Heart left ventricle (tissue), 16 donors: ENCODE measurements at regions not wholly inside any gene's neighbourhood (a gene's known extent, or its start where the extent isn't known, plus 50 kb on each side); places are given as distances from the start of the nearest gene placed in this dataset.
"Not testable (repeated sequence)": the region's sequence is repeated elsewhere in the genome, so short reads cannot be mapped to it uniquely, and the experiment has no call there.

Source experiments
- ATAC-seq, 4 donors: fragments of 200-7000 bp; cut with Tn5 transposase; one replicate each; pipeline ENCODE4 v1.9.1; 2020 to 2022; ENCODE audit warnings: moderate library complexity in 4 of 4, mild to moderate bottlenecking in 3 of 4, moderate number of reproducible peaks in 1 of 4
- DNase-seq, 5 donors: peaks; one replicate each; pipeline ENCODE4 v3.0.0-alpha.2; 2020
- H3K27ac ChIP-seq, 12 donors: fragments of 200-600 bp; sonication (generic) in 4 of 12; one replicate each; pipeline versions ENCODE4 v1.5.0 to v1.8.0; 2016 to 2022; ENCODE audit warnings: mild to moderate bottlenecking in 2 of 12
- H3K27me3 ChIP-seq, 9 donors: fragments of 200-600 bp; sonication (generic) in 2 of 9; one replicate each; pipeline versions ENCODE4 v1.5.1 to v1.8.0; 2016 to 2022; ENCODE audit warnings: mild to moderate bottlenecking in 3 of 9
- H3K36me3 ChIP-seq, 9 donors: fragments of 200-600 bp; sonication (generic) in 2 of 9; one replicate each; pipeline versions ENCODE4 v1.5.0 to v1.8.0; 2018 to 2022; ENCODE audit warnings: mild to moderate bottlenecking in 2 of 9
- H3K4me1 ChIP-seq, 12 donors: fragments of 200-600 bp; sonication (generic) in 4 of 12; one replicate each; pipeline versions ENCODE4 v1.5.0 to v1.8.0; 2016 to 2022; ENCODE audit warnings: mild to moderate bottlenecking in 3 of 12
- H3K4me3 ChIP-seq, 12 donors: fragments of 200-600 bp; sonication (generic) in 4 of 12; one replicate each; pipeline versions ENCODE4 v1.5.0 to v1.8.0; 2017 to 2022; ENCODE audit warnings: mild to moderate bottlenecking in 9 of 12, moderate library complexity in 4 of 12
- H3K9me3 ChIP-seq, 12 donors: fragments of 200-600 bp; sonication (generic) in 4 of 12; one replicate each; pipeline versions ENCODE4 v1.5.0 to v1.8.0; 2016 to 2022; ENCODE audit warnings: mild to moderate bottlenecking in 1 of 12
- WGBS, 4 donors: extraction: QIAGEN DNeasy Blood & Tissue Kit in 2 of 4; methylation state at CpG; one replicate each; pipeline versions ENCODE4 v1.1.5 to v1.1.7; 2013 to 2018; 5-methylcytosine and 5-hydroxymethylcytosine counted together
- intact Hi-C, 10 donors: fragments of 100-400 bp; cut with DNase I; formaldehyde crosslinking; loops; one replicate each; pipeline versions ENCODE4 v1.11.1 to v1.14.2; 2022
- donor health status: ischemic (EF 13 %, LVEDD 7.1; RV severe dilation, severe dysfunction).
- donor health status: healthy with polysubstance abuse.
- donor health status: DM: no; HTN: yes; CAD: no.
- donor health status: DM: no; HTN: no; CAD: no.
- donor health status: ischemic (EF 25% LVEDD 6.9; RV normal size, moderate dysfunction).
- donor health status: ischemic (EF 25% LVEDD 5.7; RV mildly dilated, moderate dysfunction).
- donor health status: healthy.
- donor health status: DM: yes; HTN: yes; CAD: no.
- donor health status: ischemic (EF 35%, LVEDD 5.7; RV mildly dilated, moderate dysfunction).
- donor health status: nonischemic (EF 11% LVEDD 7.7; RV severe dilation, severe dysfunction).
- donor health status: DM: yes; HTN: yes; CAD: no.
- donor health status: PGD.
- donor health status: ischemic (EF 29% LVEDD 5.4; RV normal size, mild dysfunction).
- donor health status: nonischemic (EF 23%, LVEDD 6.1; RV moderate dilation, normal function).

- 66 to 87% (median 78%) methylated on average over 2 to 5 of the region's 6 CpGs for WGBS, 4 donors
- H3K36me3 ChIP-seq, H3K4me3 ChIP-seq, ATAC-seq, DNase-seq, H3K9me3 ChIP-seq, H3K27ac ChIP-seq, H3K27me3 ChIP-seq, intact Hi-C loops: not testable (repeated sequence)
- peaks cover 0 to 11% (median 0%) of the 10 kb centered on the region in 12 donors for H3K4me1 ChIP-seq
These were observed 234.9 kb upstream of the PLGLB2 start for GRCh38 chr2:87512864-87513530.

DNA sequence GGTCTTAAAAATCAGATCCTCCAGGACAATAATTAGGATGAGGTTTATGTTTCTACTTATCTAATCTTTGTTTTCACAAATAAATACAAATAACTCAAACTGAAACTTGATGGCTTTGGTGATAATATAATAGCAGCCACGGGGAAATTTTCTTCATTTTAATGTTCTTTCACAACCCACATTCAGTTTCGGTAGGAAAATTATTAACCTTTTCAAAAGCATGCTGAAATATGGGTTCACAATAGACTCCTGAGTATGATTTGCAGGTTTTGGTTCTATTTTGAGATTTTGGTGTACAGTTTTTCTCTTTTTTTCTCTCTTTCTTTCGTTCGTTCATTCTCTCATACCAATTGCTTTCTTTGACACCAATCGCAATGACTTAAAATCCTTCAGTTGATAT lies 233.9 kb upstream of the PLGLB2 start:
- intact Hi-C loops, H3K27me3 ChIP-seq, H3K4me3 ChIP-seq, H3K27ac ChIP-seq, H3K36me3 ChIP-seq, DNase-seq, ATAC-seq, H3K9me3 ChIP-seq: not testable (repeated sequence)
- WGBS, 4 donors, result 77 to 95% (median 89%) methylated on average over 2 to 4 of the region's 5 CpGs
- H3K4me1 ChIP-seq, result peaks cover 0 to 10% (median 0%) of the 10 kb centered on the region in 12 donors

GRCh38 chr2:87514515-87514914 lies 233.4 kb upstream of the PLGLB2 start:
- WGBS, 4 donors, result no CpG with 5 or more reads among the region's 7 CpGs
- ATAC-seq, result not testable (repeated sequence)

DNA sequence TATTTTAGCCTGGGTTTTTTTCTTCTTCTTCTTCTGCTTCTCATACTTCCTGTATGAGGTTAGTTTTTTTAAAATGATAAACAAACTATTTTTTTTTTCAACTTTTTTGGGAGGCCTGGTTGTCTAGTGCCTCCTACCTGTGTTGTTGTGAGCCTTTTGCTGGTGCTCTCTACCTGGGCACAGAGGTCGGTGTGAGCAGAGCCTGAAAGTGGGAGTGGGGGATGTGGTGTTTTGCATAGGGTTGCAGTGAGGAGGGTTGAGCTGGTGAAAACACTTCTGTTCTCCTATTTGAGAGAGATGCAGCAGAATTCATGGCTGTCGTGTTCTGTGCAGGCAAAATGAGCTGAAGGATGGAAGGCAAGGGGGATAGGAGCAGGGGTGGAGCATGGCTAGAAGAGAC lies 232.7 kb upstream of the PLGLB2 start:
- Histone ChIP-seq H3K4me1 (peaks cover 0 to 10% (median 0%) of the 10 kb centered on the region in 12 donors), H3K27ac (peak overlapping the region in 1 of 12 donors; percentile 37)
- intact Hi-C loops, H3K9me3 ChIP-seq, H3K36me3 ChIP-seq, H3K27me3 ChIP-seq, H3K4me3 ChIP-seq, DNase-seq: not testable (repeated sequence)
- ATAC-seq, result peak in 1 of 4 donors; percentile 31
- 92 to 100% (median 97%) methylated on average over 1 to 2 of the region's 2 CpGs for WGBS, 4 donors

More at GRCh38 chr2:87514515-87514914, 233.4 kb upstream of the PLGLB2 start:
- H3K27ac ChIP-seq, H3K4me3 ChIP-seq, H3K9me3 ChIP-seq, DNase-seq, H3K36me3 ChIP-seq, H3K27me3 ChIP-seq, intact Hi-C loops: not testable (repeated sequence)
- H3K4me1 ChIP-seq, result peaks cover 0 to 10% (median 0%) of the 10 kb centered on the region in 12 donors

DNA sequence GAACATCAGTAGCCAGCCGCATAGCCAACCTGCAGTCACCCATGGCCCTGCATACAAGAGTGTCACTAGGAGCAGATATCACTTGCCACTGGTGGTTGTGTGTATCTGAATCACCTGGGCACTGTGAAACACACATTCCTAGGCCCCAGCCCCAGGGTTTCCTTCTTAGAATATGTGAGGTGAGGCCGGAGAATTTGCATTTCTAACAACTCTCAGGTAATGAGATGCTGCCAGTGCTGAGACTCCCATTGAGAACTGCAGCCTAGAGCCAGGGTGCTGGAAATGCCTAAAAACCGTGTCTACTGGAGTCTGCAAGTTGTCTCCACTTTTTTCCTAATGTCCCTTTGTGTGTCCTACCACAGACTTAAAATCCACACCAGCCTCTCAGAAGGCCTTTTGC lies 232.0 kb upstream of the PLGLB2 start:
- intact Hi-C loops, result not testable (repeated sequence)

GRCh38 chr2:87516369-87516967 lies 231.4 kb upstream of the PLGLB2 start:
- H3K27ac ChIP-seq, DNase-seq, H3K27me3 ChIP-seq, H3K4me3 ChIP-seq, H3K9me3 ChIP-seq, ATAC-seq, H3K36me3 ChIP-seq, H3K4me1 ChIP-seq, intact Hi-C loops: not testable (repeated sequence)
- 56 to 86% (median 79%) methylated on average over 5 to 7 of the region's 7 CpGs for WGBS, 4 donors

More for the DNA sequence above, 232.0 kb upstream of the PLGLB2 start:
- H3K27ac ChIP-seq, H3K9me3 ChIP-seq, H3K27me3 ChIP-seq, ATAC-seq, DNase-seq, H3K4me1 ChIP-seq, H3K4me3 ChIP-seq, H3K36me3 ChIP-seq: not testable (repeated sequence)
- 98% methylated on average over 1 to 2 of the region's 3 CpGs; no CpG with 5 or more reads in 2 of the 4 donors for WGBS, 4 donors

DNA sequence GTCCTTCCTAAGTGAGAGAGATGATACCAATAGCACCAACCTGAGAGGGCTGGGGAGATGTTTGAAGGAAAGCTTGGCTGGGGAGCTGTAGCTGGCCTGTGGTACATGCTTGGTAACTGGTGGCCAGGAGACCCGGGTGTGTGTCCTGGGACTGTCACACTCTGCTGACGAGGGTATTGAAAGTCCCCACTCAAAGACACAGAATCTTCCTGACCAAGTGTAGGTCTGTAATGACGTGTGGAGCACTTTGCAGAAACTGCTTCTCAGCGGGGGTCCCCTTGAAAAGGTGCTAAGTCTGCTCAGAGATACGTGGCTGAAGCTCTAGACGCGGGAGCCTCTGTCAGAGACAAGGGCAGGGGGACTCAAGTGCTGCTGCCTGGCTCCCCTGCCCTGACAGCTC lies 230.4 kb upstream of the PLGLB2 start:
- H3K4me3 ChIP-seq, H3K9me3 ChIP-seq, ATAC-seq, H3K36me3 ChIP-seq, H3K27ac ChIP-seq, DNase-seq, H3K4me1 ChIP-seq, intact Hi-C loops, H3K27me3 ChIP-seq: not testable (repeated sequence)
- WGBS, 4 donors, result 76 to 100% (median 89%) methylated on average over 1 to 3 of the region's 7 CpGs

DNA sequence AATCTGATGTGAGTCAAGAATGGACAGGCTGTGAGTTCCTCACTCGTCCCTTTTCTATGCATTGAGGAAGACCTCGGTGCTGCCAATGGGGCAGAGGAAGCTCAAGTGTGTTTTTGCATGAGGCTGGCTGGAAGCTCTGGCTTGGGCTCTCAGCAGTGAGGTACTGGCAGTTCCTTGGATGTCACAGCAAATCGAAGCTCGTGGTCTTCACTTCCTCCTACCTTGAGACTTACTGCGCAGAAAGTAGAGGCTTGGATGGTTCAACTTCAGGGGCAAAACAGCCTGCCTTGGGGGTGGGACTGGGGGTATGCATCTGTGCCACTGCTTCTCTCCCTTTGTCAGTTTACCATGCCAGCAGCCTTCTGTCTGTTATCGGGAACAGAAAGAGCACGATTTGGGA lies 229.8 kb upstream of the PLGLB2 start:
- H3K9me3 ChIP-seq, H3K4me1 ChIP-seq, H3K27me3 ChIP-seq, intact Hi-C loops, H3K27ac ChIP-seq, H3K36me3 ChIP-seq, ATAC-seq, DNase-seq, H3K4me3 ChIP-seq: not testable (repeated sequence)
- WGBS, 4 donors, result 76 to 88% (median 84%) methylated on average over 2 to 7 of the region's 7 CpGs

DNA sequence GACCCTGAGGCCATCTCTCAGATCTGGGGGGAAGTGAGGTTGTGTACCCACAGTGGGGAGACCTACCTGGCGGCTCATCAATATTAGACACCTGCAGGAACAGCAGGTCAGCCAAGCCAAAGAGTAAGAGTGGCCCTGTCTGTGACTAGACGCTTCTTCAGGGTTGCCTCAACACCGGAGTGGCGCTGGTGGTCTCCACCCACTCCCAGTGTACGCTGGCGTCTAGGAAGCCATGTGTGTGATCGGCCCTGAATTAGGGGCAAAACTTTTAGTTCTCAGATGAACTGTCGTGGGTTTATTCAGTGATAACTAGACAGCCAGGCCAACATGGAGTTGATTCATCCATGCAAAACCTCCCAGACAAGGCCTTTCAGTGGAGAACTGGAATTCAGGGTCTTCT lies 229.3 kb upstream of the PLGLB2 start:
- intact Hi-C loops, H3K4me1 ChIP-seq, H3K36me3 ChIP-seq, ATAC-seq, H3K4me3 ChIP-seq, H3K27me3 ChIP-seq, DNase-seq, H3K9me3 ChIP-seq, H3K27ac ChIP-seq: not testable (repeated sequence)
- whole genome bisulfite sequencing, 4 donors, result 97 to 100% (median 98%) methylated on average over 1 to 8 of the region's 8 CpGs

GRCh38 chr2:87519158-87520011 lies 228.5 kb upstream of the PLGLB2 start:
- DNase-seq, result not testable (repeated sequence)

More at GRCh38 chr2:87519158-87520011, 228.5 kb upstream of the PLGLB2 start:
- peak in 3 of 4 donors; percentile 24 to 75 (median 62) for ATAC-seq
- H3K36me3 ChIP-seq, H3K9me3 ChIP-seq, H3K4me3 ChIP-seq, H3K4me1 ChIP-seq, H3K27me3 ChIP-seq, intact Hi-C loops: not testable (repeated sequence)
- 71 to 80% (median 74%) methylated on average over 3 to 5 of the region's 8 CpGs for WGBS, 4 donors
- H3K27ac ChIP-seq, result peak overlapping the region in 1 of 12 donors; percentile 49
